Fibroblast of skin of right biceps (primary cell): ENCODE measurements at regions not wholly inside any gene's neighbourhood (a gene's known extent, or its start where the extent isn't known, plus 50 kb on each side); places are given as distances from the start of the nearest gene placed in this dataset.
A peak's percentile ranks its signal among the peaks of the same experiment; 100 is the strongest.
"Not testable (repeated sequence)": the region's sequence is repeated elsewhere in the genome, so short reads cannot be mapped to it uniquely, and the experiment has no call there.

Experiments
- DNase-seq: peaks from one replicate; pipeline ENCODE4 v3.0.0-alpha.2; 2013

- peak; percentile 58 for DNase-seq
Measured at GRCh38 chr11:22920939-22921565, 60.8 kb upstream of the CCDC179 start.

GRCh38 chr11:22922672-22923071, 62.4 kb upstream of the CCDC179 start:
- no peak for DNase-seq

DNA sequence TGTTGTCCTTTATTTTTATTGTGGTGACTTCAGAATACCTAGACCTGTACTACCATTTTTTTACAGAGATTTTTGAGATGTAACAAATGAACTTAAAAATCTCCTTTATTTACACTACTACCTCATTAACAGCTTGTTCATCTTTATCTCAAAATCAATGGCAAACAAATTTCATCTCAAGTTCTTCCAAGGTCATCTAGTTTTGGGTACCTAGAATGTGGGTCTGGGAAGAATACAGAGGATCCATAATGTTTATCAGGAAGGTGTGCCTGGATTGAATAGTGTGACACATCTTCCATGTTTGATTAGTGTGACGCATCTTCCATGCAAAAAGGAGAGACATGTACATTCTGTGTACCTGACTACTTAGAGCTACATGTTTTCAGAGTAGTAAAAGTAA, 63.3 kb upstream of the CCDC179 start:
- no peak for DNase-seq

- DNase-seq: no peak
Measured at GRCh38 chr11:22926341-22926740, 66.1 kb upstream of the CCDC179 start.

DNA sequence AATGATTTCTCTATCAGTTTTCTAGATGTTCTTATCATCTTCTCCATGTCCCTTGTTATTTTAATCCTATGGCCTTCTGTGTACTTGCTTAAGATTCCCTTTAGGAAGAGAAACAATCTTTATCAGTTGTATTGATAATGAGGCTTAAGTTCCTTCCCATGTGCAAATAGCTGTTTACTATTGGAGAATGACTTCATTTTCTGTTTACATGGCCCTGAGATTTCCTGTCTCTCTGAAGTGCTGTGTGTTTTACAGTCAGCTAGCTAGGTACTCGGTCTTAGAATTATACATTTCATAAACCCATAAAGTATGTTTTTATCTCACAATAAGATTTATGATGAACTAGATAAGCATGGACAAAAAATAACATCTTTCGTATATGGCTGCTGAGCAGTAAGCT, 67.5 kb upstream of the CCDC179 start:
- DNase-seq: no peak

DNA sequence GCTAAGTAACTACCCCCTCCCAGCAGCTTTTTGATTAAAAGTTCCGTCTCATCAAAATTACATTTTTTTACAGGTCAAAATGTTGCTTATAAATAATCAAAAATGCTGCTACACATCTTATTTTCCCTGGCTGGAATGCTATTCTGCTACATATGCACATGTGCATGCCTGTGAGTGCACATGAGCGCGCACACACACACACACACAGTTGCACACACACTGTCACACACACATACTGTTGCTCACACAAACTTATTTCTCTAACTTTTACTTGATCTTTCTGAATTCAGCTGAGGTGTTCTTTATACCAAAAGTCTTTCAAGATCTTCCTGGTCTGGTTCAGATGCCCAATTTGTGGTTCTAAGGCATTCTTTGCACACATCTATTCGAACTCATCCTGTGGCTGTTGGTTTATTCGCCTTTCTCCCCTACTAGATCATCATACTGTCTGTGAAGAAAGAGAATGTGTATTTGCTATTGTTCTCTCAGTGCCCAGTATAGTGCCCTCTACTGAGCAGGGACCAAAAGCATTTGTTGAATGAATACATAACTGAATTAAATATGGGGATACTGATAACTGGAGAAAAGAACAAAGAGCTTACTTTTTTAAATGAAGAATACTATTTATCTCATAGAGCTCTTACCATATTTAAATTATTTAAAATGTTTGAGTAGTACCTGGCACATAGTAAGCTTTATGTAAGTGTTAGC, 68.1 kb upstream of the CCDC179 start:
- no peak for DNase-seq

- DNase-seq: no peak
Measured at GRCh38 chr11:22930816-22931594, 70.7 kb upstream of the CCDC179 start.

DNA sequence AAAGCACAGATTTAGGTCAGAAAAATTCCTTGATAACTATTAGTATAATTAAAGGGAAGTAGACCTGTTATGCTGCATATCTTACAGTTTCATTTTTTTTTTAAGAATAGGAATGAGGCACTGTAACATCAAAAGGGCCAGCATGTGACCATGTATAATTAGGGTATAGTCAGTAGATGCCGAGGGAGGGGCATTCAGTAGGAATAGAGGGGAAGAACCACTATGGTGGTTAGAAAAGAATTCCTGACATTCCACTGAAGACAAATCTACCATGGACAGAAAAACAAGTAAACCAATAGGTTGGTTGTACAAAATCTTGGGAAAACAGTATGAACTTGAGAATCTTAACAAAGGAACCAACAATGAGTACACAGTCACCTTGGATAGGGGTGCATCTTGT, 78.4 kb upstream of the CCDC179 start:
- no peak for DNase-seq

DNA sequence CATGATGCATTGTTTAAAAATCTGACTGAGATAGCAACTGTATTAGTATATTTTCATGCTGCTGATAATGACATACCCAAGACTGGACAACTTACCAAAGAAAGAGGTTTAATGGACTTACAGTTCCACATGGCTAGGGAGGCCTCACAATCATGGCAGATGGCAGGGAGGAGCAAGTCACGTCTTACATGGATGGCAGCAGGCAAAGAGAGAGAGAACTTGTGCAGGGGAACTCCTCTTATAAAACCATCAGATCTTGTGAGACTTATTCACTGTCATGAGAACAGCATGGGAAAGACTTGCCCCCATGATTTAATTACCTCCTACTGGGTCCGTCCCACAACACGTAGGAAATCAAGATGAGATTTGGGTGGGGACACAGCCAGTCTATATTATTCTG, 81.3 kb upstream of the CCDC179 start:
- not testable (repeated sequence) for DNase-seq

GRCh38 chr11:22957786-22958185, 97.5 kb upstream of the CCDC179 start:
- DNase-seq: no peak

DNA sequence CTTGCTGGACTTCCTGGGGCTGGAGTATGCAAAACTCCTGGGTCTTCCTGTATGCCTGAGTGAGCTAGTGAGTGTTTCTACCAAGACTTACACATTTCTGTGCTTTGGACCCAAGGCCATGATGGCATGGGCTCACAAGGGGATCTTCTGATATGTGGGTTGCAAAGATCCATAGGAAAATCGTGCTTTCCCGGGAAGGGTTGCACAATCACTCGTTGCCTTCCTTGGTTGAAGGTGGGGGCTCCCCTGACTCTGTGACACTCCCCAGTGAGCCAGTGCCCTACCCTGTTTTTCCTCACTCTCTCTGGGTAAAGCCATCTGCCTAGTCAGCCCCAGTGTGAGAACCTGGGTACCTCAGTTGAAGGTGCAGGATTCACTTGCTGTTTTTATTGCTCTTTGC, 114.0 kb upstream of the CCDC179 start:
- no peak for DNase-seq

DNA sequence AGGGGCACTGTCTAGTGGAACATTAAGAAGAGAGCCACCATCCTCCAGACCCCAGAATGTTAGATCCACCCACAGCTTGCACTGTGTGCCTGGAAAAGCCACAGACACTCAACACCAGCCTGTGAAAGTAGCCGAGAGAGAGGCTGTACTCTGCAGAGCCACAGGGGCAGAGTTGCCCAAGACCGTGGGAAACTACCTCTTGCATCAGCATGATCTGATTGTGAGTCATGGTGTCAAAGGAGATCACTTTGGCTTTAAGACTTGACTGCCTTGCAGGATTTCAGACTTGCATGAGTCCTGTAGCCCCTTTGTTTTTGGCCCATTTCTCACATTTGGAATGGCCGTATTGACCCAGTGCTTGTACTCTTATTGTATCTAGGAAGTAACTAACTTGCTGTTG, 115.9 kb upstream of the CCDC179 start:
- DNase-seq: peak; percentile 45

GRCh38 chr11:22982903-22983302, 122.6 kb upstream of the CCDC179 start:
- DNase-seq: no peak

GRCh38 chr11:22984045-22984444, 123.8 kb upstream of the CCDC179 start:
- DNase-seq: no peak

GRCh38 chr11:22989371-22989770, 129.1 kb upstream of the CCDC179 start:
- no peak for DNase-seq

DNA sequence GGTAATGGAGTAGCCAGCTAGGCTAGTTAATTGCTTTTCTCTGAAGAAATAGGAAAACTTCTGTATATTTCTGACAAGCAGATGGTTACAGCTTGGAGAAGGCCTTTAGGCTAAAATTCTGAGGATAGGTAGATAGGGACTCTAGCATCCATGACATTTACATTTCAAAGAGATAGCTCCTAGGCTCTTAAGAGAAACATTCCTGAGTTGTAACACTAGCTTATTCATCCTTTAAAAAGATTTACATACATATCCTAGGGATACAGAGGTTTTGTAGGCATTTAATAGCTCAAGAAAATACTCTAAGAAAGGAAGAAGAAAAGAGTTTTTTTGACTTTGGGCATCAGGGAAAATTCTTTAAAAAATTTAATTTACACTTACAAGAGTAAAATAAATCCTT, 130.9 kb upstream of the CCDC179 start:
- no peak for DNase-seq

GRCh38 chr11:23006730-23007129, 146.5 kb upstream of the CCDC179 start:
- DNase-seq: no peak

GRCh38 chr11:23010790-23011335, 150.6 kb upstream of the CCDC179 start:
- DNase-seq: no peak

- no peak for DNase-seq
Measured at GRCh38 chr11:23012930-23013329, 152.7 kb upstream of the CCDC179 start.

DNA sequence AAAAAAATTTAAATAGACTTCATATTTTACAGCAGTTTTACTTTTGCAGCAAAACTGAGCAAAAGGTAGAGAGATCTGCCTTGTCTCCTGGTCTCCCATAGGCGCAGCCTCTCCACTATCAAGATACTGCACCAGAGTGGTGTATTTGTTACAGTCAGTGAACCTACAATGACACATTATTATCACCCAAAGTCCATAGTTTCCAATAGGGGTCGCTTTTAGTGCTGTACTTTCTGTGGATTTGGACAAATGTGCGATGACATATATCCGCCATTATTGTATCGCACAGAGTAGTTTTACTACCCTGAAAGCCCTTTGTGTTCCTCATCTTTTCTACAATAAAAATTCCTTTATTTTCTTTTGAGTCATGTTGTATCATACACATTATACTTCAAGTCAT, 153.2 kb upstream of the CCDC179 start:
- DNase-seq: no peak

- peak; percentile 47 for DNase-seq
Measured at GRCh38 chr11:23021287-23021863, 161.1 kb upstream of the CCDC179 start.

DNA sequence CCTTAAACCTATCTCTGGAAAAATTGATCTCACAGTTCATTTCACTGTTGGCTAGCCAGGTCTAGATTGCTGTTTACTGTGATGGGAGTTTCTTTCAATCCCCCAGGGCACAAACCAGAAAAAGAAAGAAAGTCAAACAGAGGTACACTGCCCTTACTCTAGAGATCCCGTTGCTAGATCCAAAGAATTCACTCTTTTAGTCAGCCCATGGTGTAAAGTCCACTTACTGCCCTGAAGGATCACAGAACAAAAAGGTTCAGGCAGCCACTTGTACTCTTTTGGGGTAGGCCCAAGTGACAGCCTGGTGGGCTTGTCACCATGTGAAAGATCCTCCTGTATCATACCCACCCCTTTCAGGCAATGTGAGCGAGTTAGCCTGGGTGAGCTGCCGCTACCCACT, 162.6 kb upstream of the CCDC179 start:
- no peak for DNase-seq

DNA sequence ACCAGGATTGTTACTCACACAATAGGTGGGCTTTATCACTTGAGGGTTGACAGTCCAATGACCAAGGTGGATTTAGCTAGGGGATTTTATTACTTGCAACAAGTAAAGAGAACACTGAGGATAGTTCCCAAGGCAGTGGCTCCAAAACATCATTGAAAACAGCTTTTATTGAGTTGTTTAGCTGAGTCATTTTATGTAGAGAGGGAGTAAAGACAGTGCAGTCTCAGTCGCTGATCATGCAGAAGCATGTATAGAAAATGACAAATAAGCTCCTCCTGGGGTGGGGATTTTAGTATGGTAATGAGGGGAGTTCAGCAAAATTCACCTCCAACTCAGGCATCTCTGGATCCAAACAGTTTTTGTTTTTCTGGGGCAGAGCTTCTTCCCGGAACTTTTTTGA, 163.0 kb upstream of the CCDC179 start:
- DNase-seq: no peak
